ENCODE measurements at regions not wholly inside any gene's neighbourhood (a gene's known extent, or its start where the extent isn't known, plus 50 kb on each side); places are given as distances from the start of the nearest gene placed in this dataset.

GRCh38 chr10:70970830-70971229, 82.5 kb upstream of the PCBD1 start (continued):
- no peak for TF ChIP-seq ARID2 (IDR thresholded peaks at IDR 0.05)
- TF ChIP-seq ZNF830 (CRISPR knock-in tag; IDR thresholded peaks at IDR 0.05) = no peak

- ChIA-PET CTCF (ENCODE audit: low intra/inter-chr PET ratio) (no interaction called here), POLR2A (interaction anchor here (0.6 kb wide), 1 partner anchor 12 kb away, joined by 3 read pairs; no protein-coding TSS in a partner anchor)
- Histone ChIP-seq H3K27me3 (ENCODE audit: control insufficient read depth in 2 of 2, insufficient read depth in 2 of 2, low read length in 2 of 2) (peaks cover 5 to 35% of the 10 kb centered on the region in 2 experiments; a peak in 3 of 5 replicates), H3K36me3 (ENCODE audit: control insufficient read depth, insufficient read depth, low read length) (no peaks in the 10 kb centered on the region), H3K4me1 (replicated peaks in 1 of 2; ENCODE audit: control insufficient read depth in 2 of 2, insufficient read depth in 2 of 2, low read length in 2 of 2) (no peaks in the 10 kb centered on the region), H3K9me3 (replicated peaks; ENCODE audit: control insufficient read depth, insufficient read depth, low read depth, low read length) (no peaks in the 10 kb centered on the region), H3K4me3 (no peak overlapping the region), H3K9me1 (ENCODE audit: control insufficient read depth, insufficient read depth, low read length) (no peaks in the 10 kb centered on the region), H4K20me1 (replicated peaks; ENCODE audit: control insufficient read depth, insufficient read depth, low read length) (no peaks in the 10 kb centered on the region), H3K27ac (ENCODE audit: extremely low read depth, low read depth, low read length) (no peak overlapping the region), H3K9ac (ENCODE audit: insufficient read depth in 1 of 2, low read depth in 2 of 2, low read length in 2 of 2) (no peak overlapping the region), H3K4me2 (ENCODE audit: insufficient read depth, low read length) (no peak overlapping the region), H3K79me2 (ENCODE audit: control insufficient read depth, insufficient read depth, low read length) (no peaks in the 10 kb centered on the region), H2AFZ (ENCODE audit: low read depth, low read length) (no peak overlapping the region)
- intact Hi-C loops (cut with micrococcal nuclease) (no loop called here), in situ Hi-C loops (cut with MboI) (no loop called here)
- ATAC-seq = no peak
- BruUV-seq (replicated peaks) = no TSS peak
- FAIRE-seq = no peak
- TF ChIP-seq CBX3 (IDR thresholded peaks at IDR 0.05; ENCODE audit: borderline replicate concordance in 1 of 2, low read length in 2 of 2) (no peak), ZNF146 (CRISPR knock-in tag; IDR thresholded peaks at IDR 0.05; ENCODE audit: unreplicated experiment) (peak; percentile 50), RBM25 (IDR thresholded peaks at IDR 0.05; ENCODE audit: low read depth, low read length, severe bottlenecking) (peak; percentile 64)
- no peak for DNase-seq (ENCODE audit: extremely low read depth in 1 of 4, low spot score in 3 of 4)
Measured at GRCh38 chr10:70973275-70973674, 84.9 kb upstream of the PCBD1 start.

- no TSS peak for BruUV-seq (replicated peaks)
- WGBS (ENCODE audit: insufficient coverage, low coverage, missing lambda C conversion rate) = 0% methylated on average over 5 of the region's 5 CpGs
- H3K9ac ChIP-seq (ENCODE audit: insufficient read depth in 1 of 2, low read depth in 2 of 2, low read length in 2 of 2) = no peak overlapping the region
- no peak overlapping the region for H2AFZ ChIP-seq (ENCODE audit: low read depth, low read length)
- ChIA-PET CTCF (ENCODE audit: low intra/inter-chr PET ratio) (no interaction called here), POLR2A (no interaction called here)
- no peaks in the 10 kb centered on the region for H3K4me1 ChIP-seq (replicated peaks in 1 of 2; ENCODE audit: control insufficient read depth in 2 of 2, insufficient read depth in 2 of 2, low read length in 2 of 2)
- intact Hi-C loops (cut with micrococcal nuclease) (no loop called here), in situ Hi-C loops (cut with MboI) (no loop called here)
- peaks cover 5 to 45% of the 10 kb centered on the region in 2 experiments; a peak in 3 of 5 replicates for H3K27me3 ChIP-seq (ENCODE audit: control insufficient read depth in 2 of 2, insufficient read depth in 2 of 2, low read length in 2 of 2)
- no peaks in the 10 kb centered on the region for H3K9me3 ChIP-seq (replicated peaks; ENCODE audit: control insufficient read depth, insufficient read depth, low read depth, low read length)
- H3K27ac ChIP-seq (ENCODE audit: extremely low read depth, low read depth, low read length) = no peak overlapping the region
- H3K4me3 ChIP-seq = no peak overlapping the region
- peak; percentile 17 to 39 (median 30) for DNase-seq (ENCODE audit: extremely low read depth in 1 of 4, low spot score in 3 of 4)
- peak; percentile 65 for ATAC-seq
- H4K20me1 ChIP-seq (replicated peaks; ENCODE audit: control insufficient read depth, insufficient read depth, low read length) = no peaks in the 10 kb centered on the region; the same call in 1 of the 2 replicates
- no peak for FAIRE-seq
- H3K9me1 ChIP-seq (ENCODE audit: control insufficient read depth, insufficient read depth, low read length) = no peaks in the 10 kb centered on the region
- no peaks in the 10 kb centered on the region for H3K36me3 ChIP-seq (ENCODE audit: control insufficient read depth, insufficient read depth, low read length)
- H3K79me2 ChIP-seq (ENCODE audit: control insufficient read depth, insufficient read depth, low read length) = no peaks in the 10 kb centered on the region
- H3K4me2 ChIP-seq (ENCODE audit: insufficient read depth, low read length) = no peak overlapping the region
- TF ChIP-seq RBFOX2 (IDR thresholded peaks at IDR 0.05; ENCODE audit: low read depth, low read length) (no peak), CEBPZ (IDR thresholded peaks at IDR 0.05; ENCODE audit: borderline replicate concordance, low read depth, low read length) (no peak)
Measured at GRCh38 chr10:70974351-70974901, 86.1 kb upstream of the PCBD1 start.

Measured in K562 (cell line).